ENCODE measurements at regions not wholly inside any gene's neighbourhood (a gene's known extent, or its start where the extent isn't known, plus 50 kb on each side); places are given as distances from the start of the nearest gene placed in this dataset.

DNA sequence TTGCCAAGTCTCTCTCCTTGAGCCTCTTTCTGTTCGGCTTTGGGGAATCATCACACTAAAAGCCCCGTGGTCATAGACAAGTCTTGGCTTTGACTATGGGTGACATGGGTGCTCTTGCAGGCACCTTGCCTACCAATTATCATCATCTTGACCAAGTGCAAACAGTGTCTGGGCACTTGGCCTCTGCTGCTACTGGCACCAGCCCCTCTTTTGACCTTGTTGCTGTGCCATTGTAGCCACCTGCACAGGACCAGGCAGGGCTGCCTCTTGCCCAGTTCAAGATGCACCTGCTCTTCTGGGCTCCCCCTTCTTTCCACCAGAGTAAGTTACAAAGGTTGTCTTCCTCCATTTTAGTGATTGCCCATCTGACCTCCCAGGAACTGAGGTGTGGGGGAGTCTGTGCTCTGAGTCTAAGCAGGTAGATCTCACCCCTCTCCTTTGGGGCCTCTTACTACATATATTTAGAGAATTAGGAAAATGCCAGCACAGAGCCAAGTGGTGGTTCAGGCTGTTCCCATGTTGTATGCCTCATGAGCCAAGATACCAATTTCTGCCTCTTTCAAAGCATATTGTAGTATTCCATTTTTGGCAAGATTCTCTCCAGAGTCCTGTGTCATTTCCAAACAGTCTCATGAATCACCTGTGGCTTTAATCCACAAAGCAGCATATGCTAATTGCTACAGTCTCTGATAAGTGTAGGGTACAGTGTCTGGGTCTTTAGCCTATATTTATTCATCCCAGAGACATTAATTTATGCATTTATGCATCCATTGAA, 142.9 kb upstream of the DAP start:
- ChIA-PET POLR2A (no interaction called here), CTCF (no interaction called here)
- DNase-seq (ENCODE audit: unreplicated experiment), result no peak
- Mint-ChIP-seq H3K4me1 (ENCODE audit: insufficient read depth, unreplicated experiment) (peaks cover 9% of the 10 kb centered on the region), H3K27ac (ENCODE audit: low read depth, unreplicated experiment) (no peak overlapping the region), H3K9me3 (ENCODE audit: unreplicated experiment) (no peaks in the 10 kb centered on the region), H3K36me3 (ENCODE audit: insufficient read depth, unreplicated experiment) (no peaks in the 10 kb centered on the region), H3K4me3 (ENCODE audit: unreplicated experiment) (no peak overlapping the region), H3K27me3 (ENCODE audit: insufficient read depth, unreplicated experiment) (peaks cover 11% of the 10 kb centered on the region)
- no TSS peak for BruUV-seq (replicated peaks)
- TF ChIP-seq, protein P1, sequence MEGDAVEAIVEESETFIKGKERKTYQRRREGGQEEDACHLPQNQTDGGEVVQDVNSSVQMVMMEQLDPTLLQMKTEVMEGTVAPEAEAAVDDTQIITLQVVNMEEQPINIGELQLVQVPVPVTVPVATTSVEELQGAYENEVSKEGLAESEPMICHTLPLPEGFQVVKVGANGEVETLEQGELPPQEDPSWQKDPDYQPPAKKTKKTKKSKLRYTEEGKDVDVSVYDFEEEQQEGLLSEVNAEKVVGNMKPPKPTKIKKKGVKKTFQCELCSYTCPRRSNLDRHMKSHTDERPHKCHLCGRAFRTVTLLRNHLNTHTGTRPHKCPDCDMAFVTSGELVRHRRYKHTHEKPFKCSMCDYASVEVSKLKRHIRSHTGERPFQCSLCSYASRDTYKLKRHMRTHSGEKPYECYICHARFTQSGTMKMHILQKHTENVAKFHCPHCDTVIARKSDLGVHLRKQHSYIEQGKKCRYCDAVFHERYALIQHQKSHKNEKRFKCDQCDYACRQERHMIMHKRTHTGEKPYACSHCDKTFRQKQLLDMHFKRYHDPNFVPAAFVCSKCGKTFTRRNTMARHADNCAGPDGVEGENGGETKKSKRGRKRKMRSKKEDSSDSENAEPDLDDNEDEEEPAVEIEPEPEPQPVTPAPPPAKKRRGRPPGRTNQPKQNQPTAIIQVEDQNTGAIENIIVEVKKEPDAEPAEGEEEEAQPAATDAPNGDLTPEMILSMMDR (IDR thresholded peaks at IDR 0.05; ENCODE audit: unreplicated experiment), result no peak
- intact Hi-C loops (cut with micrococcal nuclease), result no loop called here

DNA sequence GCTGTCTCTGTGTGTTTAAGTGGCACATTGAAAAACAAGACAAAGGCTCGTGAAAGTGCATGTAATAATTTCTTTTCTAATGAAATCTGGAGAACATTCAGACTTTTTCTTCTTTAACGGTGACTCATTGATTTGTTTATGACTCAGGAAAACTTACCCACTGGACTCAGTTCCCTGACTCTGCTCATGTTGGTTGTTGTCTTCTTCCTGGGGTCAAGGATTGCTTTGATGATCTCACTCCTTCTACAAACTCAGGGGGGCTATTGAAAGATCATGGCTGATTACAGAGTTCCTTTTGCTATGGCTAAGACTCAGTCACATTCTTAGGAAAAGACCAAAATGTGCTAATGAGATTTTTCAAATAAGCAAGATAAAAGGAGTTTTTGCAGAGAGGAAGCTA, 141.1 kb upstream of the DAP start:
- DNase-seq (ENCODE audit: unreplicated experiment), result peak; percentile 35
- Mint-ChIP-seq H3K27ac (ENCODE audit: low read depth, unreplicated experiment) (no peak overlapping the region), H3K4me3 (ENCODE audit: unreplicated experiment) (no peak overlapping the region), H3K9me3 (ENCODE audit: unreplicated experiment) (no peaks in the 10 kb centered on the region), H3K27me3 (ENCODE audit: insufficient read depth, unreplicated experiment) (peaks cover 19% of the 10 kb centered on the region), H3K4me1 (ENCODE audit: insufficient read depth, unreplicated experiment) (peaks cover 9% of the 10 kb centered on the region), H3K36me3 (ENCODE audit: insufficient read depth, unreplicated experiment) (no peaks in the 10 kb centered on the region)
- POLR2A ChIA-PET, result no interaction called here
- CTCF ChIA-PET, result no interaction called here
- BruUV-seq (replicated peaks), result no TSS peak
- TF ChIP-seq, protein P1 (IDR thresholded peaks at IDR 0.05; ENCODE audit: unreplicated experiment), result no peak
- intact Hi-C loops (cut with micrococcal nuclease), result no loop called here

DNA sequence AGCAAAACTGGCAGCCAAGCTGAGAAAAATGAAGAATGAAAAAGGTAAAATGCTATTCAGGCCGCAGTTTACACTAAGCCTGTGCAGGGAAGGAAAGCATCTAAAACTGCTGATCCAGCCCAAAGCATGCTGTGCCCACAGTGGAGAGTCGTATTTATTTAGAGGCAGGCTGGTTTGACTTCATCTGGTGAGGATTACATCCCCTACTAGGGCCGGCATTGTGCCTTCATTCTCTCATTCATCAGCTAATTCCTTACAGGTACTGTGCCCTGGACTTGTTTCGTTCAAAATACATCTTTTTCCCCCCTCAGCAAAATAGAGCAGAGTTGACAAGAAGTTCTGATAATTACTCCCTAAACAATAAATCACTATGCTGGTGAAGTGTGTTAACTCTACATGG, 137.5 kb upstream of the DAP start:
- intact Hi-C loops (cut with micrococcal nuclease), result no loop called here
- ChIA-PET POLR2A (no interaction called here), CTCF (interaction anchor here (0.6 to 1.1 kb wide), 3 partner anchors 14 to 196 kb away, joined by 3 to 4 read pairs (median 3); no protein-coding TSS in a partner anchor)
- H3K36me3 Mint-ChIP-seq (ENCODE audit: insufficient read depth, unreplicated experiment), result no peaks in the 10 kb centered on the region
- no peak overlapping the region for H3K27ac Mint-ChIP-seq (ENCODE audit: low read depth, unreplicated experiment)
- TF ChIP-seq, protein P1 (IDR thresholded peaks at IDR 0.05; ENCODE audit: unreplicated experiment), result no peak
- no peaks in the 10 kb centered on the region for H3K9me3 Mint-ChIP-seq (ENCODE audit: unreplicated experiment)
- no peak overlapping the region for H3K4me3 Mint-ChIP-seq (ENCODE audit: unreplicated experiment)
- H3K4me1 Mint-ChIP-seq (ENCODE audit: insufficient read depth, unreplicated experiment), result peaks cover 9% of the 10 kb centered on the region
- H3K27me3 Mint-ChIP-seq (ENCODE audit: insufficient read depth, unreplicated experiment), result peaks cover 14% of the 10 kb centered on the region
- no peak for DNase-seq (ENCODE audit: unreplicated experiment)
- BruUV-seq (replicated peaks), result no TSS peak

DNA sequence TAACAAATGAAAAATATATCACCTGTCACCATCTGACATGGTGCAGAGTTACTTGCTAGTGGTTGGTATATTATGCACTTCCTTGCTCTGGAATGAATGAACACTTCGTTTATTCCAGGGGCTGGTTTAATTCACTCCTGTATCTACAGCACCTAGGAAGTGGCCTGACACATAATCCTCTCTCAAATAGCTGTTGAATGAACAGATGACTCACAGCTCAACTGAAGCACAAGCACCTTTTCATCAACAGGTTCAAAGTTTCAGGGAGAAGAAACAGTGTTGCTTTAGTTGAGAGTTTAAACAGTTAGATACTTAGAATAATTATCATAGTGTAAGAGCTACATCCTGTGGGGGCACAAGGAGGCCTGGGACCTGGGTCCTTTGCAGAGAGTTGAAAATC, 135.0 kb upstream of the DAP start:
- Mint-ChIP-seq H3K4me3 (ENCODE audit: unreplicated experiment) (no peak overlapping the region), H3K36me3 (ENCODE audit: insufficient read depth, unreplicated experiment) (no peaks in the 10 kb centered on the region), H3K9me3 (ENCODE audit: unreplicated experiment) (no peaks in the 10 kb centered on the region), H3K4me1 (ENCODE audit: insufficient read depth, unreplicated experiment) (peaks cover 12% of the 10 kb centered on the region), H3K27me3 (ENCODE audit: insufficient read depth, unreplicated experiment) (peaks cover 9% of the 10 kb centered on the region), H3K27ac (ENCODE audit: low read depth, unreplicated experiment) (no peak overlapping the region)
- intact Hi-C loops (cut with micrococcal nuclease), result no loop called here
- CTCF ChIA-PET, result interaction anchor here (0.6 kb wide), 1 partner anchor 146 kb away, joined by 3 read pairs; no protein-coding TSS in a partner anchor
- no TSS peak for BruUV-seq (replicated peaks)
- no peak for DNase-seq (ENCODE audit: unreplicated experiment)
- TF ChIP-seq, protein P1 (IDR thresholded peaks at IDR 0.05; ENCODE audit: unreplicated experiment), result no peak
- POLR2A ChIA-PET, result interaction anchor here (0.9 kb wide), 1 partner anchor 15 kb away, joined by 3 read pairs; no protein-coding TSS in a partner anchor

Measured in MCF 10A (cell line).